ENCODE measurements at regions not wholly inside any gene's neighbourhood (a gene's known extent, or its start where the extent isn't known, plus 50 kb on each side); places are given as distances from the start of the nearest gene placed in this dataset.

- DNase-seq: no peak
Observed at GRCh38 chr13:84567848-84568247, 685.6 kb upstream of the SLITRK1 start.

- DNase-seq: no peak
Observed at GRCh38 chr13:84566780-84567179, 684.5 kb upstream of the SLITRK1 start.

GRCh38 chr13:84563611-84564010 is 681.3 kb upstream of the SLITRK1 start:
- no peak for DNase-seq

GRCh38 chr13:84553227-84553626 is 671.0 kb upstream of the SLITRK1 start:
- DNase-seq: no peak

GRCh38 chr13:84543962-84544361 is 661.7 kb upstream of the SLITRK1 start:
- no peak for DNase-seq

GRCh38 chr13:84542348-84542747 is 660.1 kb upstream of the SLITRK1 start:
- DNase-seq: no peak

GRCh38 chr13:84536906-84537305 is 654.6 kb upstream of the SLITRK1 start:
- no peak for DNase-seq

GRCh38 chr13:84528408-84529070 is 646.3 kb upstream of the SLITRK1 start:
- DNase-seq: no peak

- DNase-seq: no peak
Observed at GRCh38 chr13:84525865-84526264, 643.6 kb upstream of the SLITRK1 start.

- no peak for DNase-seq
Observed at GRCh38 chr13:84524586-84524985, 642.3 kb upstream of the SLITRK1 start.

- DNase-seq: no peak
Observed at GRCh38 chr13:84500016-84500415, 617.7 kb upstream of the SLITRK1 start.

- DNase-seq: no peak
Observed at GRCh38 chr13:84497613-84498012, 615.3 kb upstream of the SLITRK1 start.

GRCh38 chr13:84491952-84492351 is 609.7 kb upstream of the SLITRK1 start:
- no peak for DNase-seq

- DNase-seq: no peak
Observed at GRCh38 chr13:84487752-84488151, 605.5 kb upstream of the SLITRK1 start.

GRCh38 chr13:84481958-84482357 is 599.7 kb upstream of the SLITRK1 start:
- no peak for DNase-seq

- DNase-seq: no peak
Observed at GRCh38 chr13:84479656-84480055, 597.4 kb upstream of the SLITRK1 start.

GRCh38 chr13:84470528-84470927 is 588.3 kb upstream of the SLITRK1 start:
- DNase-seq: no peak

- DNase-seq: no peak
Observed at GRCh38 chr13:84466461-84466860, 584.2 kb upstream of the SLITRK1 start.

- DNase-seq: no peak
Observed at GRCh38 chr13:84460989-84461388, 578.7 kb upstream of the SLITRK1 start.

- no peak for DNase-seq
Observed at GRCh38 chr13:84455143-84455905, 573.0 kb upstream of the SLITRK1 start.

GRCh38 chr13:84447640-84447978 is 565.3 kb upstream of the SLITRK1 start:
- no peak for DNase-seq

- peak; percentile 13 for DNase-seq
Observed at GRCh38 chr13:84446972-84447639, 564.8 kb upstream of the SLITRK1 start.

- DNase-seq: no peak
Observed at GRCh38 chr13:84445776-84446175, 563.5 kb upstream of the SLITRK1 start.

- DNase-seq: no peak
Observed at GRCh38 chr13:84443463-84443862, 561.2 kb upstream of the SLITRK1 start.

Measured in tongue (tissue), 1 donor.